Fibroblast of the aortic adventitia (primary cell): ENCODE measurements at regions not wholly inside any gene's neighbourhood (a gene's known extent, or its start where the extent isn't known, plus 50 kb on each side); places are given as distances from the start of the nearest gene placed in this dataset.
"Not testable (repeated sequence)": the region's sequence is repeated elsewhere in the genome, so short reads cannot be mapped to it uniquely, and the experiment has no call there.

Source experiments
- DNase-seq: peaks from one replicate; pipeline ENCODE4 v3.0.0-alpha.2; 2010; ENCODE audit warnings: low read depth
- H3K4me3 ChIP-seq: 2 replicates; pipeline ENCODE4 v1.5.1; 2011; ENCODE audit warnings: low read depth, mild to moderate bottlenecking, control low read depth, low read length, moderate library complexity
- TF ChIP-seq, protein P1 (sequence below): IDR thresholded peaks from 2 replicates; pipeline ENCODE4 v1.5.1; 2011; ENCODE audit warnings: mild to moderate bottlenecking, low read length, control low read depth, inconsistent platforms; ENCODE audit not compliant: insufficient read depth

DNA sequence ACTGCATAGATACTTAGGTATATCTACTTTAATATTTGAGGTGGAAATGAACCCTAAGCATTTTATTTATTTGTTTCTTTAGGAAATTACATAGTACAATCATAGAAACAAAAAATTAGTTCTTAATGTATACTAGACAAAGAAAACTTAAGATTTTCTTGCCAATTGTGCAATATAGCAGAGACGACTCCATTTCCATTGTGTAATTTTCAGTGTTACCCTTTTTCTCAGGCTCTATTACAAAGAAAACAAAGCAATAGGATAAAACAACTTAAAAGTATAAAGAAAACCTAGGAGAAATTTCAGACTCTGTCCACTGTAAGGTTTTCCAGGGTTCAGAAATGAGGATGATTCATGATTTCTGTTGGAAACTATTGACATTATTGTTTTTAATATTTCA lies 89.0 kb upstream of the SERTAD2 start:
- peak; percentile 45 for DNase-seq
- TF ChIP-seq, protein P1, sequence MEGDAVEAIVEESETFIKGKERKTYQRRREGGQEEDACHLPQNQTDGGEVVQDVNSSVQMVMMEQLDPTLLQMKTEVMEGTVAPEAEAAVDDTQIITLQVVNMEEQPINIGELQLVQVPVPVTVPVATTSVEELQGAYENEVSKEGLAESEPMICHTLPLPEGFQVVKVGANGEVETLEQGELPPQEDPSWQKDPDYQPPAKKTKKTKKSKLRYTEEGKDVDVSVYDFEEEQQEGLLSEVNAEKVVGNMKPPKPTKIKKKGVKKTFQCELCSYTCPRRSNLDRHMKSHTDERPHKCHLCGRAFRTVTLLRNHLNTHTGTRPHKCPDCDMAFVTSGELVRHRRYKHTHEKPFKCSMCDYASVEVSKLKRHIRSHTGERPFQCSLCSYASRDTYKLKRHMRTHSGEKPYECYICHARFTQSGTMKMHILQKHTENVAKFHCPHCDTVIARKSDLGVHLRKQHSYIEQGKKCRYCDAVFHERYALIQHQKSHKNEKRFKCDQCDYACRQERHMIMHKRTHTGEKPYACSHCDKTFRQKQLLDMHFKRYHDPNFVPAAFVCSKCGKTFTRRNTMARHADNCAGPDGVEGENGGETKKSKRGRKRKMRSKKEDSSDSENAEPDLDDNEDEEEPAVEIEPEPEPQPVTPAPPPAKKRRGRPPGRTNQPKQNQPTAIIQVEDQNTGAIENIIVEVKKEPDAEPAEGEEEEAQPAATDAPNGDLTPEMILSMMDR = no peak
- H3K4me3 ChIP-seq = no peak overlapping the region

- H3K4me3 ChIP-seq = no peak overlapping the region
- TF ChIP-seq, protein P1 = no peak
- DNase-seq = no peak
Measured at GRCh38 chr2:64743739-64744330, 90.1 kb upstream of the SERTAD2 start.

DNA sequence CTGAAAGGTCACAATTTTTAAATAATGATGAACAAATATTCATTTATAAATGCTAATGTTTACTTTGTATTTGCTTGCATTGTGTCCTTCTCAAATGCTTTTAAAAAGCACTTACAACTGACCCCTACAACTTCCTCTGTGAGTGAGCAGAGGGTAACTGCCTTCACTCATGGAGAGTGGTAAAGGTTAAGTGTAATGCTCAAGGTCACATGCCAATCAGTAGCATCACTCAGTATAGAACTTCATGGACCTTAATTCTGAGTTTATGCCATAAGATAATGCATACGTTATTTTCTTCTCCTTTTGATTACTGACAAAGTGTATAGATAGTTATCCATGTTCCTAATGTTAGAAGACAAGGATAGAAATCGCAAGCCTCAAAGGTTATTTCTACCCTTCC lies 91.8 kb upstream of the SERTAD2 start:
- TF ChIP-seq, protein P1 = no peak
- DNase-seq = no peak

DNA sequence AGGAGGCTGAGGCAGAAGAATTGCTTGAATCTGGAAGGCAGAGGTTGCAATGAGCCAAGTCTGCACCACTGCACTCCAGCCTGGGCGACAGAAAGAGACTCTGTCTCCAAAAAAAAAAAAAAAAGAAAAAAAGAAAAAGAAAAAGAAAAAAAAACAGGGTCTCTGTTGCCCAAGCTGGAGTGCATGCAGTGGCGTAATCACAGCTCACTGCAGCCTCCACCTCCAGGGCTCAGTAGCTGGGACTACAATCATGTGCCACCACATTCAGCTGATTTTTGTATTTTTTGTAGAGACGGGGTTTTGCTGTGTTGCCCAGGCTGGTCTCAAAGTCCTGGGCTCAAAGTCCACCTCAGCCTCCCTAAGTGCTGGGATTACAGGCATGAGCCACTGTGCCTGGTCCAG lies 94.0 kb upstream of the SERTAD2 start:
- not testable (repeated sequence) for DNase-seq

More for the DNA sequence above, 91.8 kb upstream of the SERTAD2 start:
- no peak overlapping the region for H3K4me3 ChIP-seq

DNA sequence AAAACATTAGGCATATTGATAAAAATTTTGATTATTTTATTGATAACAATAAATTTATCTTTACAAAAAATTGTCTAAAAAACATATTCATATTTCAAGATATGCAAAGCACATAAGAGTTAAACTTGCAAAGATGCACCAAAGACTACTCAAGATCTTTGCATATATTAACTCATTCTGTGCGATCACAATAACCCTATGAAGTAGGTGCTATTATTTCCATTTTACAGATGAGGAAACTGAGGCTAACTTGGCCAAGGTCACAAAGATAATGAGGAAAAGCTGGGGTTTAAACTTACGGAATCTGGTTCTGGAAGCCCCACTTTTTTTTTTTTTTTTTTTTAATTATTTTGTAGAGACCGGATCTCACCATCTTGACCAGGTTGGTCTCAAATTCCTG lies 94.4 kb upstream of the SERTAD2 start:
- H3K4me3 ChIP-seq = peak overlapping the region; percentile 87
- no peak for DNase-seq
- TF ChIP-seq, protein P1 = no peak

More for the DNA sequence above, 94.0 kb upstream of the SERTAD2 start:
- not testable (repeated sequence) for H3K4me3 ChIP-seq

- TF ChIP-seq, protein P1 = no peak
- peak; percentile 26 for DNase-seq
- H3K4me3 ChIP-seq = peak overlapping the region; percentile 87
Measured at GRCh38 chr2:64748561-64748960, 94.8 kb upstream of the SERTAD2 start.

- DNase-seq = no peak
- TF ChIP-seq, protein P1 = no peak
- H3K4me3 ChIP-seq = peak overlapping the region; percentile 87
Measured at GRCh38 chr2:64749446-64749845, 95.7 kb upstream of the SERTAD2 start.
